Tibial nerve (tissue), 3 donors: ENCODE measurements at regions not wholly inside any gene's neighbourhood (a gene's known extent, or its start where the extent isn't known, plus 50 kb on each side); places are given as distances from the start of the nearest gene placed in this dataset.

ENCODE experiments used
- POLR2A ChIP-seq, 2 donors: fragments of 450-650 bp; IDR thresholded peaks; one replicate each; pipeline ENCODE4 v1.6.1; 2017; ENCODE audit warnings: antibody characterized with exemption in 2 of 2, mild to moderate bottlenecking in 2 of 2, moderate library complexity in 2 of 2
- TF ChIP-seq, protein P1 (sequence below), 5 experiments: fragments of 200-600 bp in 3 of 5; fragments of 450-650 bp in 2 of 5; sonication (generic) in 3 of 5; IDR thresholded peaks; one replicate each; pipeline ENCODE4 v1.5.1; 2016 to 2019; ENCODE audit warnings: antibody characterized with exemption in 5 of 5, mild to moderate bottlenecking in 3 of 5, moderate library complexity in 2 of 5

GRCh38 chr18:65608471-65608870, 142.3 kb upstream of the CDH7 start:
- TF ChIP-seq, protein P1, sequence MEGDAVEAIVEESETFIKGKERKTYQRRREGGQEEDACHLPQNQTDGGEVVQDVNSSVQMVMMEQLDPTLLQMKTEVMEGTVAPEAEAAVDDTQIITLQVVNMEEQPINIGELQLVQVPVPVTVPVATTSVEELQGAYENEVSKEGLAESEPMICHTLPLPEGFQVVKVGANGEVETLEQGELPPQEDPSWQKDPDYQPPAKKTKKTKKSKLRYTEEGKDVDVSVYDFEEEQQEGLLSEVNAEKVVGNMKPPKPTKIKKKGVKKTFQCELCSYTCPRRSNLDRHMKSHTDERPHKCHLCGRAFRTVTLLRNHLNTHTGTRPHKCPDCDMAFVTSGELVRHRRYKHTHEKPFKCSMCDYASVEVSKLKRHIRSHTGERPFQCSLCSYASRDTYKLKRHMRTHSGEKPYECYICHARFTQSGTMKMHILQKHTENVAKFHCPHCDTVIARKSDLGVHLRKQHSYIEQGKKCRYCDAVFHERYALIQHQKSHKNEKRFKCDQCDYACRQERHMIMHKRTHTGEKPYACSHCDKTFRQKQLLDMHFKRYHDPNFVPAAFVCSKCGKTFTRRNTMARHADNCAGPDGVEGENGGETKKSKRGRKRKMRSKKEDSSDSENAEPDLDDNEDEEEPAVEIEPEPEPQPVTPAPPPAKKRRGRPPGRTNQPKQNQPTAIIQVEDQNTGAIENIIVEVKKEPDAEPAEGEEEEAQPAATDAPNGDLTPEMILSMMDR (IDR thresholded peaks at IDR 0.05) = no peak
- TF ChIP-seq POLR2A (IDR thresholded peaks at IDR 0.05) = no peak
